Esophagus muscularis mucosa (tissue), 4 donors: ENCODE measurements at regions not wholly inside any gene's neighbourhood (a gene's known extent, or its start where the extent isn't known, plus 50 kb on each side); places are given as distances from the start of the nearest gene placed in this dataset.

Source experiments
- DNase-seq: peaks from one replicate; pipeline ENCODE4 v3.0.0-alpha.2; 2017; ENCODE audit errors: extremely low spot score
- H3K27ac ChIP-seq, 4 donors: fragments of 200-600 bp; sonication (generic); replicated peaks in 1 of 4; 1 replicate in 3 of 4; 2 replicates in 1 of 4; pipeline ENCODE4 v1.5.1; 2016 to 2019; ENCODE audit warnings: mild to moderate bottlenecking in 1 of 4
- H3K27me3 ChIP-seq, 4 donors: fragments of 200-600 bp; sonication (generic); one replicate each; pipeline versions ENCODE4 v1.5.1 to v1.6.0; 2016 to 2019
- H3K36me3 ChIP-seq, 4 donors: fragments of 200-600 bp; sonication (generic); one replicate each; pipeline ENCODE4 v1.5.1; 2016 to 2019
- H3K4me1 ChIP-seq, 4 donors: fragments of 200-600 bp; sonication (generic); one replicate each; pipeline ENCODE4 v1.5.1; 2016 to 2019
- H3K4me3 ChIP-seq, 4 donors: fragments of 200-600 bp; sonication (generic); 1 replicate in 2 of 4; 2 replicates in 2 of 4; pipeline ENCODE4 v1.5.1; 2016 to 2019; ENCODE audit warnings: mild to moderate bottlenecking in 4 of 4, moderate library complexity in 1 of 4
- H3K9me3 ChIP-seq, 4 donors: fragments of 200-600 bp; sonication (generic); 1 replicate in 3 of 4; 2 replicates in 1 of 4; pipeline ENCODE4 v1.5.1; 2016 to 2019
- CTCF ChIP-seq, 3 experiments: fragments of 200-600 bp in 2 of 3; fragments of 450-650 bp in 1 of 3; sonication (generic) in 2 of 3; IDR thresholded peaks; one replicate each; pipeline ENCODE4 v1.5.1; 2017 to 2019; ENCODE audit warnings: antibody characterized with exemption in 3 of 3, mild to moderate bottlenecking in 2 of 3, moderate library complexity in 1 of 3
- EP300 ChIP-seq: sonication (generic); formaldehyde crosslinking; IDR thresholded peaks from one replicate; pipeline ENCODE4 v1.6.1; 2017; ENCODE audit warnings: antibody characterized with exemption
- POLR2A ChIP-seq: fragments of 450-650 bp; IDR thresholded peaks from one replicate; pipeline ENCODE4 v1.6.1; 2017; ENCODE audit warnings: antibody characterized with exemption, moderate library complexity, mild to moderate bottlenecking, low read depth
- POLR2AphosphoS5 ChIP-seq, 2 donors: sonication (generic); formaldehyde crosslinking; IDR thresholded peaks; one replicate each; pipeline ENCODE4 v1.6.1; 2017; ENCODE audit warnings: antibody characterized with exemption in 2 of 2
- WGBS: methylation state at CpG from one replicate; pipeline ENCODE4 v1.1.5; 2018; 5-methylcytosine and 5-hydroxymethylcytosine counted together
- intact Hi-C: fragments of 100-400 bp; cut with DNase I; formaldehyde crosslinking; loops from one replicate; pipeline ENCODE4 v1.15.1; 2023

GRCh38 chr11:115104851-115105453, 399.3 kb downstream of the CADM1 start:
- H3K4me3 ChIP-seq: no peak overlapping the region
- H3K9me3 ChIP-seq: no peaks in the 10 kb centered on the region
- intact Hi-C loops: no loop called here

GRCh38 chr11:115111066-115111465, 393.1 kb downstream of the CADM1 start:
- H3K4me3 ChIP-seq: no peak overlapping the region
- H3K9me3 ChIP-seq: no peaks in the 10 kb centered on the region
- intact Hi-C loops: no loop called here
- no peaks in the 10 kb centered on the region for H3K4me1 ChIP-seq
- no peaks in the 10 kb centered on the region for H3K27me3 ChIP-seq
- WGBS: 92% methylated on average over 5 of the region's 5 CpGs
- H3K27ac ChIP-seq: no peak overlapping the region
- no peaks in the 10 kb centered on the region for H3K36me3 ChIP-seq
- no peak for DNase-seq
- no peak for TF ChIP-seq CTCF (IDR thresholded peaks at IDR 0.05)
- no peak for TF ChIP-seq EP300
- TF ChIP-seq POLR2A: no peak
- TF ChIP-seq POLR2AphosphoS5 (IDR thresholded peaks at IDR 0.05): no peak

More at GRCh38 chr11:115104851-115105453, 399.3 kb downstream of the CADM1 start:
- DNase-seq: no peak
- Histone ChIP-seq H3K36me3 (no peaks in the 10 kb centered on the region), H3K4me1 (no peaks in the 10 kb centered on the region), H3K27me3 (peaks cover 0 to 5% (median 0%) of the 10 kb centered on the region in 4 donors), H3K27ac (no peak overlapping the region)
- 59% methylated on average over 9 of the region's 9 CpGs for WGBS
- TF ChIP-seq POLR2A (no peak), POLR2AphosphoS5 (IDR thresholded peaks at IDR 0.05) (no peak), CTCF (IDR thresholded peaks at IDR 0.05) (no peak), EP300 (no peak)

GRCh38 chr11:115112754-115113153, 391.5 kb downstream of the CADM1 start:
- intact Hi-C loops: no loop called here
- no peak for DNase-seq
- H3K27ac ChIP-seq: no peak overlapping the region
- H3K4me1 ChIP-seq: no peaks in the 10 kb centered on the region
- no peaks in the 10 kb centered on the region for H3K27me3 ChIP-seq
- no peaks in the 10 kb centered on the region for H3K36me3 ChIP-seq
- H3K4me3 ChIP-seq: no peak overlapping the region
- no peaks in the 10 kb centered on the region for H3K9me3 ChIP-seq
- TF ChIP-seq POLR2A: no peak
- TF ChIP-seq CTCF (IDR thresholded peaks at IDR 0.05): no peak
- no peak for TF ChIP-seq POLR2AphosphoS5 (IDR thresholded peaks at IDR 0.05)
- TF ChIP-seq EP300: no peak
- 52% methylated on average over 4 of the region's 6 CpGs for WGBS

- no peaks in the 10 kb centered on the region for H3K36me3 ChIP-seq
- WGBS: 58% methylated on average over 5 of the region's 5 CpGs
- TF ChIP-seq POLR2AphosphoS5 (IDR thresholded peaks at IDR 0.05) (no peak), POLR2A (no peak)
- no peak overlapping the region for H3K27ac ChIP-seq
- no peak for DNase-seq
- no peak overlapping the region for H3K4me3 ChIP-seq
- H3K27me3 ChIP-seq: no peaks in the 10 kb centered on the region
- intact Hi-C loops: no loop called here
- no peaks in the 10 kb centered on the region for H3K4me1 ChIP-seq
- no peaks in the 10 kb centered on the region for H3K9me3 ChIP-seq
These were observed 386.2 kb downstream of the CADM1 start for GRCh38 chr11:115117956-115118493.

GRCh38 chr11:115119146-115119545, 385.1 kb downstream of the CADM1 start:
- DNase-seq: no peak
- no peaks in the 10 kb centered on the region for H3K36me3 ChIP-seq
- TF ChIP-seq EP300: no peak
- no peak for TF ChIP-seq CTCF (IDR thresholded peaks at IDR 0.05)
- TF ChIP-seq POLR2AphosphoS5 (IDR thresholded peaks at IDR 0.05): no peak
- no peak for TF ChIP-seq POLR2A
- H3K27ac ChIP-seq: no peak overlapping the region
- intact Hi-C loops: no loop called here
- 80% methylated on average over 4 of the region's 6 CpGs for WGBS
- H3K27me3 ChIP-seq: no peaks in the 10 kb centered on the region
- no peaks in the 10 kb centered on the region for H3K9me3 ChIP-seq
- no peaks in the 10 kb centered on the region for H3K4me1 ChIP-seq
- H3K4me3 ChIP-seq: no peak overlapping the region
